Activated CD8-positive, alpha-beta memory T cell treated with anti-CD3 and anti-CD28 coated beads, Interleukin-2, amount 50 U/mL, for 48 hours (primary cell): ENCODE measurements at regions not wholly inside any gene's neighbourhood (a gene's known extent, or its start where the extent isn't known, plus 50 kb on each side); places are given as distances from the start of the nearest gene placed in this dataset.

Experiments
- DNase-seq: peaks from one replicate; pipeline ENCODE4 v3.0.0-alpha.2; 2020

GRCh38 chr3:57009802-57010201 is 50.7 kb upstream of the SPATA12 start:
- no peak for DNase-seq

GRCh38 chr3:57009367-57009766 is 51.1 kb upstream of the SPATA12 start:
- DNase-seq: no peak

GRCh38 chr3:57007521-57008460 is 52.7 kb upstream of the SPATA12 start:
- DNase-seq: peak; percentile 57

- no peak for DNase-seq
Observed at GRCh38 chr3:57006949-57007419, 53.5 kb upstream of the SPATA12 start.

- no peak for DNase-seq
Observed at GRCh38 chr3:57006179-57006657, 54.2 kb upstream of the SPATA12 start.

- DNase-seq: no peak
Observed at GRCh38 chr3:57004229-57004628, 56.2 kb upstream of the SPATA12 start.

GRCh38 chr3:57003676-57004075 is 56.8 kb upstream of the SPATA12 start:
- DNase-seq: no peak

GRCh38 chr3:57001356-57001755 is 59.1 kb upstream of the SPATA12 start:
- DNase-seq: no peak

GRCh38 chr3:57000012-57000411 is 60.5 kb upstream of the SPATA12 start:
- no peak for DNase-seq

GRCh38 chr3:56999547-56999946 is 60.9 kb upstream of the SPATA12 start:
- no peak for DNase-seq

- no peak for DNase-seq
Observed at GRCh38 chr3:56998076-56998529, 62.4 kb upstream of the SPATA12 start.

GRCh38 chr3:56997675-56998074 is 62.8 kb upstream of the SPATA12 start:
- DNase-seq: no peak

GRCh38 chr3:56997041-56997440 is 63.4 kb upstream of the SPATA12 start:
- DNase-seq: no peak

GRCh38 chr3:56994391-56994790 is 66.1 kb upstream of the SPATA12 start:
- DNase-seq: no peak

- DNase-seq: no peak
Observed at GRCh38 chr3:56990641-56991015, 69.8 kb upstream of the SPATA12 start.

GRCh38 chr3:56989977-56990640 is 70.4 kb upstream of the SPATA12 start:
- no peak for DNase-seq

- DNase-seq: no peak
Observed at GRCh38 chr3:56989169-56989976, 71.1 kb upstream of the SPATA12 start.

- DNase-seq: peak; percentile 85
Observed at GRCh38 chr3:56988458-56989168, 71.9 kb upstream of the SPATA12 start.

GRCh38 chr3:56987238-56987895 is 73.1 kb upstream of the SPATA12 start:
- DNase-seq: no peak

GRCh38 chr3:56986347-56986746 is 74.1 kb upstream of the SPATA12 start:
- no peak for DNase-seq

- DNase-seq: no peak
Observed at GRCh38 chr3:56985878-56986277, 74.6 kb upstream of the SPATA12 start.

GRCh38 chr3:56985460-56985859 is 75.0 kb upstream of the SPATA12 start:
- no peak for DNase-seq
